Panc1 (cell line): ENCODE measurements at regions not wholly inside any gene's neighbourhood (a gene's known extent, or its start where the extent isn't known, plus 50 kb on each side); places are given as distances from the start of the nearest gene placed in this dataset.

Experiments
- ATAC-seq: fragments of 200-7000 bp; cut with Tn5 transposase; 2 replicates; pipeline ENCODE4 v1.9.1; 2020; ENCODE audit warnings: mild to moderate bottlenecking, moderate library complexity
- BruUV-seq: library from RNA; stranded (reverse); fragments of 400-500 nt; replicated peaks from 2 replicates; lab custom pipeline; 2021; lab: Mats Ljungman, UMichigan
- CTCF ChIA-PET: fragments of 300-600 bp; sonication (Branson Sonifier 250); formaldehyde crosslinking; loops from one replicate; lab custom pipeline; 2022; ENCODE audit warnings: antibody characterized with exemption; lab: Charles Lee
- POLR2A ChIA-PET: fragments of 300-600 bp; sonication (Branson Sonifier 250); formaldehyde crosslinking; loops from one replicate; lab custom pipeline; 2022; ENCODE audit warnings: antibody characterized with exemption; lab: Charles Lee
- DNase-seq: peaks from one replicate; pipeline ENCODE4 v3.0.0-alpha.2; 2010; ENCODE audit warnings: low read depth, low spot score
- H3K27ac ChIP-seq: 2 replicates; pipeline ENCODE4 v1.5.1; 2011; ENCODE audit warnings: mild to moderate bottlenecking, low read length, inconsistent platforms
- H3K27me3 ChIP-seq: fragments of 200-500 bp; sonication (Bioruptor generic); 2 replicates; pipeline ENCODE4 v1.6.0; 2014; ENCODE audit warnings: low read length, inconsistent platforms; ENCODE audit not compliant: control insufficient read depth, insufficient read depth
- H3K36me3 ChIP-seq: fragments of 200-500 bp; sonication (Bioruptor generic); 2 replicates; pipeline ENCODE4 v1.5.1; 2014; ENCODE audit warnings: inconsistent platforms, mild to moderate bottlenecking, low read length, moderate library complexity; ENCODE audit not compliant: control insufficient read depth, insufficient read depth
- H3K4me1 ChIP-seq: 2 replicates; pipeline ENCODE4 v1.5.1; 2011; ENCODE audit warnings: inconsistent platforms, mild to moderate bottlenecking, low read length, moderate library complexity; ENCODE audit not compliant: control insufficient read depth, insufficient read depth
- H3K4me3 ChIP-seq, 2 experiments: 2 replicates each; pipeline ENCODE4 v1.5.1; 2011 to 2012; ENCODE audit warnings: low read depth in 2 of 2, low read length in 2 of 2, mild to moderate bottlenecking in 2 of 2, inconsistent platforms in 1 of 2, moderate library complexity in 1 of 2
- H3K9me3 ChIP-seq: fragments of 200-500 bp; sonication (Bioruptor generic); 2 replicates; pipeline ENCODE4 v1.5.1; 2014; ENCODE audit warnings: low read depth, mild to moderate bottlenecking, inconsistent platforms, low read length, moderate library complexity; ENCODE audit not compliant: control insufficient read depth, insufficient read depth
- POLR2AphosphoS5 ChIP-seq: IDR thresholded peaks from 2 replicates; pipeline ENCODE4 v1.6.1; 2012; ENCODE audit warnings: mild to moderate bottlenecking, low read depth, low read length, moderate library complexity
- SIN3A ChIP-seq: IDR thresholded peaks from 2 replicates; pipeline ENCODE4 v1.6.1; 2012; ENCODE audit warnings: low read depth, mild to moderate bottlenecking, low read length, moderate library complexity, borderline replicate concordance; ENCODE audit not compliant: insufficient read depth
- TCF7L2 ChIP-seq: IDR thresholded peaks from 2 replicates; pipeline ENCODE4 v1.6.1; 2011; ENCODE audit warnings: mild to moderate bottlenecking, low read depth, low read length, inconsistent platforms
- in situ Hi-C: cut with HindIII; loops from 2 replicates; pipeline ENCODE4 v1.10.0; 2016; ENCODE audit warnings: low sequenced_read_pairs, low pct_unique_long_range_greater_than_20kb
- intact Hi-C: fragments of 100-400 bp; cut with micrococcal nuclease; formaldehyde crosslinking; loops from one replicate; pipeline ENCODE4 v1.10.0; 2022; ENCODE audit not compliant: unreplicated experiment
- TF ChIP-seq, protein P1 (sequence below): fragments of 450-650 bp; IDR thresholded peaks from 2 replicates; pipeline ENCODE4 v1.5.1; 2017; ENCODE audit warnings: mild to moderate bottlenecking
- TF ChIP-seq, protein P2 (sequence below), 2 experiments: IDR thresholded peaks; 2 replicates each; pipeline ENCODE4 v1.6.1; 2011 to 2012; ENCODE audit warnings: low read depth in 2 of 2, control low read depth in 1 of 2, low read length in 1 of 2, mild to moderate bottlenecking in 1 of 2, moderate library complexity in 1 of 2; ENCODE audit not compliant: insufficient read depth in 1 of 2

DNA sequence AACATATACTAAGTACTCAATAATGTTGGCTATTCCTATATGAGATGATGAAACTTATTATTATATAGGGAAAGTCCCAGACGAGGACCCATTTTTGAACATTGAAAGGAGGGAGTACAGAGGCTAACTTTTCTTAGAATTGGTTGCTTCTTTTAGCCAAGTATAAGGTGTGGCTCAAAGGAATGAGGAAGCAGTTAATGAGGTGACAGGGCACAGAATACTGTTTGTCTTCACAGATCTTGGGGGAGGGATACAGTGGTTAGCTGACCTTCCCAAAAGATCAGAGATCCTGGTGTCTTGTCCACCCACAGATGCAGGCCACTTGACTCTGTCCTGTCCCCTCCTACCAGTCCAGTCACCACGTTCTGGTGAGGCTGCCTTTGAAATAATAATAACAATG lies 67.8 kb upstream of the EPB41L1 start:
- Histone ChIP-seq H3K27me3 (peaks cover 2% of the 10 kb centered on the region; the same call in 1 of the 2 replicates), H3K27ac (no peak overlapping the region; the same call in 1 of the 2 replicates), H3K4me1 (peaks cover 10% of the 10 kb centered on the region), H3K9me3 (no peaks in the 10 kb centered on the region; the same call in 1 of the 2 replicates), H3K4me3 (no peak overlapping the region), H3K36me3 (no peaks in the 10 kb centered on the region)
- ChIA-PET CTCF (interaction anchor here (0.6 kb wide), 1 partner anchor 101 kb away, joined by 5 read pairs; no protein-coding TSS in a partner anchor), POLR2A (interaction anchor here (0.7 kb wide), 1 partner anchor 8 kb away, joined by 8 read pairs; no protein-coding TSS in a partner anchor)
- no peak for DNase-seq
- in situ Hi-C loops (no loop called here), intact Hi-C loops (no loop called here)
- no peak for ATAC-seq
- TF ChIP-seq TCF7L2 (no peak), SIN3A (no peak), POLR2AphosphoS5 (no peak)
- TF ChIP-seq, protein P1, sequence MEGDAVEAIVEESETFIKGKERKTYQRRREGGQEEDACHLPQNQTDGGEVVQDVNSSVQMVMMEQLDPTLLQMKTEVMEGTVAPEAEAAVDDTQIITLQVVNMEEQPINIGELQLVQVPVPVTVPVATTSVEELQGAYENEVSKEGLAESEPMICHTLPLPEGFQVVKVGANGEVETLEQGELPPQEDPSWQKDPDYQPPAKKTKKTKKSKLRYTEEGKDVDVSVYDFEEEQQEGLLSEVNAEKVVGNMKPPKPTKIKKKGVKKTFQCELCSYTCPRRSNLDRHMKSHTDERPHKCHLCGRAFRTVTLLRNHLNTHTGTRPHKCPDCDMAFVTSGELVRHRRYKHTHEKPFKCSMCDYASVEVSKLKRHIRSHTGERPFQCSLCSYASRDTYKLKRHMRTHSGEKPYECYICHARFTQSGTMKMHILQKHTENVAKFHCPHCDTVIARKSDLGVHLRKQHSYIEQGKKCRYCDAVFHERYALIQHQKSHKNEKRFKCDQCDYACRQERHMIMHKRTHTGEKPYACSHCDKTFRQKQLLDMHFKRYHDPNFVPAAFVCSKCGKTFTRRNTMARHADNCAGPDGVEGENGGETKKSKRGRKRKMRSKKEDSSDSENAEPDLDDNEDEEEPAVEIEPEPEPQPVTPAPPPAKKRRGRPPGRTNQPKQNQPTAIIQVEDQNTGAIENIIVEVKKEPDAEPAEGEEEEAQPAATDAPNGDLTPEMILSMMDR, result no peak
- TF ChIP-seq, protein P2, sequence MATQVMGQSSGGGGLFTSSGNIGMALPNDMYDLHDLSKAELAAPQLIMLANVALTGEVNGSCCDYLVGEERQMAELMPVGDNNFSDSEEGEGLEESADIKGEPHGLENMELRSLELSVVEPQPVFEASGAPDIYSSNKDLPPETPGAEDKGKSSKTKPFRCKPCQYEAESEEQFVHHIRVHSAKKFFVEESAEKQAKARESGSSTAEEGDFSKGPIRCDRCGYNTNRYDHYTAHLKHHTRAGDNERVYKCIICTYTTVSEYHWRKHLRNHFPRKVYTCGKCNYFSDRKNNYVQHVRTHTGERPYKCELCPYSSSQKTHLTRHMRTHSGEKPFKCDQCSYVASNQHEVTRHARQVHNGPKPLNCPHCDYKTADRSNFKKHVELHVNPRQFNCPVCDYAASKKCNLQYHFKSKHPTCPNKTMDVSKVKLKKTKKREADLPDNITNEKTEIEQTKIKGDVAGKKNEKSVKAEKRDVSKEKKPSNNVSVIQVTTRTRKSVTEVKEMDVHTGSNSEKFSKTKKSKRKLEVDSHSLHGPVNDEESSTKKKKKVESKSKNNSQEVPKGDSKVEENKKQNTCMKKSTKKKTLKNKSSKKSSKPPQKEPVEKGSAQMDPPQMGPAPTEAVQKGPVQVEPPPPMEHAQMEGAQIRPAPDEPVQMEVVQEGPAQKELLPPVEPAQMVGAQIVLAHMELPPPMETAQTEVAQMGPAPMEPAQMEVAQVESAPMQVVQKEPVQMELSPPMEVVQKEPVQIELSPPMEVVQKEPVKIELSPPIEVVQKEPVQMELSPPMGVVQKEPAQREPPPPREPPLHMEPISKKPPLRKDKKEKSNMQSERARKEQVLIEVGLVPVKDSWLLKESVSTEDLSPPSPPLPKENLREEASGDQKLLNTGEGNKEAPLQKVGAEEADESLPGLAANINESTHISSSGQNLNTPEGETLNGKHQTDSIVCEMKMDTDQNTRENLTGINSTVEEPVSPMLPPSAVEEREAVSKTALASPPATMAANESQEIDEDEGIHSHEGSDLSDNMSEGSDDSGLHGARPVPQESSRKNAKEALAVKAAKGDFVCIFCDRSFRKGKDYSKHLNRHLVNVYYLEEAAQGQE (IDR thresholded peaks at IDR 0.05; ENCODE audit: insufficient read depth in 1 of 2, low read depth in 2 of 2, low read length in 1 of 2), result no peak
- no TSS peak for BruUV-seq

DNA sequence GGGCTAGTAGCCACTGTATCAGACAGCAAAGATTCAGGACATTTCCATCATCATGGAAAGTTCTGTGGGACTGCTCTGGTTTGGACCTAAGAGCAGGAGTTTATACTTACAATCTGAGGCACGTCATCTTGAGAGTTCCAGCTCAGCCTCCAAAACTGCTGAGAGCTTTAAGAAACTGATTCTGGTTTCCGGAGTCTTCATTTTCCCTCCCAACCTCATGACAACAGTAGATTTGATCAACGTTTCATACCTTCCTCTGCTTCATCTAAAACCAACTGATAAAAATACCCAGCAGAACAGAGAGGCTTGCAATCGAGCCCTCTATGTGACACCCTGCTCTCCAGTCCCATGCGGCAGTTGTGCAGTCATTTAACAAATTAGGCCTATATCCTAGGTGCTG lies 64.3 kb upstream of the EPB41L1 start:
- no peaks in the 10 kb centered on the region; the same call in 1 of the 2 replicates for H3K36me3 ChIP-seq
- ChIA-PET POLR2A (no interaction called here), CTCF (no interaction called here)
- in situ Hi-C loops, result no loop called here
- intact Hi-C loops, result no loop called here
- peaks cover 9% of the 10 kb centered on the region for H3K4me1 ChIP-seq
- H3K4me3 ChIP-seq, result no peak overlapping the region
- ATAC-seq, result no peak
- TF ChIP-seq, protein P2 (IDR thresholded peaks at IDR 0.05; ENCODE audit: insufficient read depth in 1 of 2, low read depth in 2 of 2, low read length in 1 of 2), result no peak
- TF ChIP-seq, protein P1, result no peak
- no peak for TF ChIP-seq SIN3A
- no peak for TF ChIP-seq POLR2AphosphoS5
- TF ChIP-seq TCF7L2, result no peak
- no peaks in the 10 kb centered on the region for H3K9me3 ChIP-seq
- peaks cover 7% of the 10 kb centered on the region for H3K27me3 ChIP-seq
- no TSS peak for BruUV-seq
- DNase-seq, result no peak
- no peak overlapping the region for H3K27ac ChIP-seq
